B cell (primary cell): ENCODE measurements at regions not wholly inside any gene's neighbourhood (a gene's known extent, or its start where the extent isn't known, plus 50 kb on each side); places are given as distances from the start of the nearest gene placed in this dataset.

Experiments
- ATAC-seq: fragments of 200-7000 bp; cut with Tn5 transposase; one replicate; pipeline ENCODE4 v1.10.0; 2021; ENCODE audit warnings: low read depth, mild to moderate bottlenecking, moderate number of reproducible peaks, moderate library complexity
- CTCF ChIA-PET: fragments of 350-600 bp; sonication (Branson Sonifier 250); formaldehyde crosslinking; loops from one replicate; lab custom pipeline; 2021; ENCODE audit warnings: antibody characterized with exemption, inconsistent platforms; lab: Charles Lee
- POLR2A ChIA-PET: fragments of 350-600 bp; sonication (Branson Sonifier 250); formaldehyde crosslinking; loops from one replicate; lab custom pipeline; 2021; ENCODE audit warnings: antibody characterized with exemption; lab: Charles Lee
- DNase-seq: peaks from one replicate; pipeline ENCODE4 v3.0.0; 2013
- H2AFZ ChIP-seq: 2 replicates; pipeline ENCODE4 v1.6.1; 2012; ENCODE audit warnings: mild to moderate bottlenecking, low read depth, low read length; ENCODE audit not compliant: insufficient read depth, poor library complexity, severe bottlenecking
- H3K27ac ChIP-seq, 2 donors: 1 replicate in 1 of 2; 2 replicates in 1 of 2; pipeline ENCODE4 v1.5.1; 2012 to 2013; ENCODE audit warnings: low read length in 2 of 2, mild to moderate bottlenecking in 2 of 2, moderate library complexity in 1 of 2
- H3K27me3 ChIP-seq, 4 experiments: fragments of 200-600 bp in 1 of 4; sonication (generic) in 1 of 4; replicated peaks in 1 of 4; 1 replicate in 2 of 4; 2 replicates in 2 of 4; pipeline versions ENCODE4 v1.6.1 to v1.7.0; 2013 to 2016; ENCODE audit warnings: low read length in 3 of 4, mild to moderate bottlenecking in 2 of 4, mixed read lengths in 1 of 4, moderate library complexity in 1 of 4; ENCODE audit not compliant: insufficient read depth in 4 of 4, control insufficient read depth in 3 of 4; ENCODE audit errors: control extremely low read depth in 1 of 4
- H3K36me3 ChIP-seq, 2 experiments: replicated peaks in 1 of 2; 1 replicate in 1 of 2; 2 replicates in 1 of 2; pipeline versions ENCODE4 v1.6.1 to v1.7.1; 2013; ENCODE audit warnings: low read length in 1 of 2; ENCODE audit not compliant: insufficient read depth in 2 of 2, control insufficient read depth in 1 of 2; ENCODE audit errors: control extremely low read depth in 1 of 2, extremely low read depth in 1 of 2
- H3K4me1 ChIP-seq, 2 donors: fragments of 200-600 bp in 1 of 2; sonication (generic) in 1 of 2; 1 replicate in 1 of 2; 2 replicates in 1 of 2; pipeline versions ENCODE4 v1.5.1 to v1.6.1; 2013 to 2017; ENCODE audit warnings: low read length in 2 of 2; ENCODE audit not compliant: control insufficient read depth in 2 of 2, insufficient read depth in 2 of 2
- H3K4me2 ChIP-seq: replicated peaks from 2 replicates; pipeline ENCODE3; 2012; ENCODE audit warnings: mild to moderate bottlenecking, low read depth, low read length; ENCODE audit not compliant: poor library complexity, severe bottlenecking
- H3K4me3 ChIP-seq, 5 experiments: fragments of 200-600 bp in 1 of 5; sonication (generic) in 1 of 5; 1 replicate in 3 of 5; 2 replicates in 2 of 5; pipeline versions ENCODE4 v1.5.1 to v1.7.0; 2011 to 2016; ENCODE audit warnings: low read length in 4 of 5, mild to moderate bottlenecking in 4 of 5, low read depth in 2 of 5, control low read depth in 1 of 5, moderate library complexity in 1 of 5; ENCODE audit not compliant: insufficient read depth in 1 of 5; ENCODE audit errors: control extremely low read depth in 1 of 5, extremely low read depth in 1 of 5
- H3K79me2 ChIP-seq: fragments of 200-600 bp; sonication (generic); one replicate; pipeline ENCODE4 v1.6.0; 2016; ENCODE audit warnings: low read length; ENCODE audit not compliant: control insufficient read depth, insufficient read depth
- H3K9ac ChIP-seq: fragments of 200-600 bp; sonication (generic); 2 replicates; pipeline ENCODE4 v1.6.1; 2017; ENCODE audit warnings: mild to moderate bottlenecking, low read length, moderate library complexity
- H3K9me3 ChIP-seq, 3 donors: one replicate each; pipeline versions ENCODE4 v1.6.1 to v1.7.1; 2013; ENCODE audit warnings: low read length in 2 of 3; ENCODE audit not compliant: control insufficient read depth in 2 of 3, insufficient read depth in 1 of 3; ENCODE audit errors: control extremely low read depth in 1 of 3
- H4K20me1 ChIP-seq: 2 replicates; pipeline ENCODE4 v1.6.0; 2012; ENCODE audit warnings: mild to moderate bottlenecking, low read length; ENCODE audit not compliant: insufficient read depth, control insufficient read depth, poor library complexity, severe bottlenecking
- H3K27ac Mint-ChIP-seq: one replicate; pipeline ENCODE4 v1.8.0; 2021; ENCODE audit warnings: mixed read lengths
- H3K27me3 Mint-ChIP-seq: one replicate; pipeline ENCODE4 v1.8.0; 2021; ENCODE audit warnings: mixed read lengths
- H3K4me1 Mint-ChIP-seq: one replicate; pipeline ENCODE4 v1.8.0; 2021; ENCODE audit warnings: mixed read lengths
- H3K4me3 Mint-ChIP-seq: one replicate; pipeline ENCODE4 v1.8.0; 2021; ENCODE audit warnings: mixed read lengths
- H3K9me3 Mint-ChIP-seq: one replicate; pipeline ENCODE4 v1.8.0; 2022; ENCODE audit warnings: mixed read lengths; ENCODE audit not compliant: insufficient read depth
- EZH2 ChIP-seq: IDR thresholded peaks from 2 replicates; pipeline ENCODE4 v1.6.1; 2012; ENCODE audit warnings: borderline replicate concordance, low read depth, mild to moderate bottlenecking, moderate library complexity, low read length; ENCODE audit not compliant: insufficient read depth, poor library complexity, severe bottlenecking
- WGBS: methylation state at CpG from one replicate; pipeline ENCODE4 v1.1.5; 2013; ENCODE audit warnings: missing lambda C conversion rate; ENCODE audit not compliant: insufficient coverage; 5-methylcytosine and 5-hydroxymethylcytosine counted together
- intact Hi-C: fragments of 100-400 bp; cut with micrococcal nuclease; formaldehyde crosslinking; loops from one replicate; pipeline ENCODE4 v1.10.0; 2022
- TF ChIP-seq, protein P1 (sequence below): fragments of 200-600 bp; IDR thresholded peaks from one replicate; pipeline ENCODE4 v1.8.0; 2022; ENCODE audit warnings: antibody characterized with exemption, mild to moderate bottlenecking

- Mint-ChIP-seq H3K4me1 (no peaks in the 10 kb centered on the region), H3K27ac (no peak overlapping the region), H3K27me3 (no peaks in the 10 kb centered on the region), H3K4me3 (no peak overlapping the region), H3K9me3 (no peaks in the 10 kb centered on the region)
- intact Hi-C loops: no loop called here
- no peak overlapping the region for H2AFZ ChIP-seq
- no peak overlapping the region for H3K4me2 ChIP-seq
- H3K4me3 ChIP-seq: no peak overlapping the region
- H3K27me3 ChIP-seq: no peaks in the 10 kb centered on the region
- H3K9ac ChIP-seq: no peak overlapping the region
- ChIA-PET POLR2A (no interaction called here), CTCF (no interaction called here)
- H3K4me1 ChIP-seq: no peaks in the 10 kb centered on the region
- ATAC-seq (no peak), DNase-seq (no peak)
- H3K36me3 ChIP-seq: no peaks in the 10 kb centered on the region
- TF ChIP-seq EZH2: no peak
- TF ChIP-seq, protein P1, sequence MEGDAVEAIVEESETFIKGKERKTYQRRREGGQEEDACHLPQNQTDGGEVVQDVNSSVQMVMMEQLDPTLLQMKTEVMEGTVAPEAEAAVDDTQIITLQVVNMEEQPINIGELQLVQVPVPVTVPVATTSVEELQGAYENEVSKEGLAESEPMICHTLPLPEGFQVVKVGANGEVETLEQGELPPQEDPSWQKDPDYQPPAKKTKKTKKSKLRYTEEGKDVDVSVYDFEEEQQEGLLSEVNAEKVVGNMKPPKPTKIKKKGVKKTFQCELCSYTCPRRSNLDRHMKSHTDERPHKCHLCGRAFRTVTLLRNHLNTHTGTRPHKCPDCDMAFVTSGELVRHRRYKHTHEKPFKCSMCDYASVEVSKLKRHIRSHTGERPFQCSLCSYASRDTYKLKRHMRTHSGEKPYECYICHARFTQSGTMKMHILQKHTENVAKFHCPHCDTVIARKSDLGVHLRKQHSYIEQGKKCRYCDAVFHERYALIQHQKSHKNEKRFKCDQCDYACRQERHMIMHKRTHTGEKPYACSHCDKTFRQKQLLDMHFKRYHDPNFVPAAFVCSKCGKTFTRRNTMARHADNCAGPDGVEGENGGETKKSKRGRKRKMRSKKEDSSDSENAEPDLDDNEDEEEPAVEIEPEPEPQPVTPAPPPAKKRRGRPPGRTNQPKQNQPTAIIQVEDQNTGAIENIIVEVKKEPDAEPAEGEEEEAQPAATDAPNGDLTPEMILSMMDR: no peak
- no peaks in the 10 kb centered on the region for H4K20me1 ChIP-seq
- H3K27ac ChIP-seq: no peak overlapping the region
- WGBS: 62% methylated on average over 5 of the region's 7 CpGs
- no peaks in the 10 kb centered on the region for H3K9me3 ChIP-seq
- no peaks in the 10 kb centered on the region for H3K79me2 ChIP-seq
Observed at GRCh38 chr2:5521461-5521860, 170.7 kb upstream of the SOX11 start.

DNA sequence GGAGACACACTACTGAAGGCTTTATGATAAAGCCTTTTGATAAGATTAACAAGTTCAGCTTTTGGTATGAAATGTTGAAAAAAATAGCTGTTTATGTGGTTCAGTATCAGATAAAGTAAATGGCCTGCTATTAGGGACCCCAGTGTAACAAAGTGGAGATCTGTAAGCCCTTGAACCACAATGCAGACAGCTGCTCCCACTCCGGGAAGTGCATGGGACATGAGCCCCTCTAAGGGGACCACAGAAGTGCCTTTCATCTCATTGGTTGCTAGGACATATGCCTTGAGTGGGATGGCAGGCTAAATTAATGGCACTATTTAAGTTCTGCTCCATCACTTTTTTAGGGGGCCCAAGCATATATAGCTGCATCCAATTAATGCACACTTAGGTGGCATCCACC lies 167.6 kb upstream of the SOX11 start:
- Mint-ChIP-seq H3K9me3 (no peaks in the 10 kb centered on the region), H3K27ac (no peak overlapping the region), H3K4me3 (no peak overlapping the region), H3K4me1 (no peaks in the 10 kb centered on the region), H3K27me3 (no peaks in the 10 kb centered on the region)
- ChIA-PET CTCF (no interaction called here), POLR2A (no interaction called here)
- TF ChIP-seq EZH2: no peak
- TF ChIP-seq, protein P1: no peak
- H3K9me3 ChIP-seq: peaks cover 0 to 16% (median 0%) of the 10 kb centered on the region in 3 donors
- no peaks in the 10 kb centered on the region for H3K27me3 ChIP-seq
- no peak for ATAC-seq
- H3K36me3 ChIP-seq: no peaks in the 10 kb centered on the region
- WGBS: 88% methylated on average over 1 of the region's 1 CpG
- intact Hi-C loops: no loop called here
- H3K27ac ChIP-seq: no peak overlapping the region
- no peaks in the 10 kb centered on the region for H4K20me1 ChIP-seq
- DNase-seq: no peak
- no peaks in the 10 kb centered on the region for H3K79me2 ChIP-seq
- H3K4me3 ChIP-seq: no peak overlapping the region
- H3K4me1 ChIP-seq: no peaks in the 10 kb centered on the region
- no peak overlapping the region for H3K4me2 ChIP-seq
- no peak overlapping the region for H3K9ac ChIP-seq
- no peak overlapping the region for H2AFZ ChIP-seq
